ENCODE measurements at regions not wholly inside any gene's neighbourhood (a gene's known extent, or its start where the extent isn't known, plus 50 kb on each side); places are given as distances from the start of the nearest gene placed in this dataset.

DNA sequence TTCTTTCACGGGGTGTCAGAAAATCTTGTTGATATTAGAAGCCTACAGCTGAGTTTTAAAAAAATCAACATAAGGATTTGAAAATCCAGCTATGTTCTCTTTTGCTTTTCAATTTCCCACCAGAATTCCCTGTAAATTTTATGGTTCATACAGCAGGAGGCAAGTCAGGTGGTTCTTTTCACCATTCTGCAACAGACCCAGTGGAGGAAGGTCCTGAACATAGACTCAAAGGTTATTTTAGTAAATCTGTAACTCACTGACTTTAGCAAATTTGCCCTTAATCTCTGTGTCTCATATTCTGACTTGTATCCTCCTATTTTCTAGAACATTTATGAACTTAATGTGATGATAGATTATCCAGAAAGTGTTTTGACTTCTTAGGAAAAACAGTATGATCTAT lies 235.4 kb upstream of the E2F7 start:
- TF ChIP-seq GATA2 (IDR thresholded peaks at IDR 0.05; ENCODE audit: low read depth, low read length) (no peak), GATA3 (IDR thresholded peaks at IDR 0.05; ENCODE audit: low read depth, low read length) (no peak)

Data from SH-SY5Y (cell line).